GM23338 (cell line): ENCODE measurements at regions not wholly inside any gene's neighbourhood (a gene's known extent, or its start where the extent isn't known, plus 50 kb on each side); places are given as distances from the start of the nearest gene placed in this dataset.

Source experiments
- ATAC-seq: fragments of 200-7000 bp; cut with Tn5 transposase; 3 replicates; pipeline ENCODE4 v1.9.1; 2020
- DNase-seq: peaks from one replicate; pipeline ENCODE4 v3.0.0-alpha.2; 2015; ENCODE audit warnings: low spot score
- H2AFZ ChIP-seq: fragments of 200-600 bp; sonication (generic); 2 replicates; pipeline ENCODE4 v1.8.0; 2016; ENCODE audit warnings: antibody characterized with exemption, mild to moderate bottlenecking, moderate library complexity
- H3F3A ChIP-seq: fragments of 200-600 bp; sonication (generic); replicated peaks from 2 replicates; pipeline ENCODE4 v1.8.0; 2017; ENCODE audit warnings: antibody characterized with exemption, mixed run types, low read depth
- H3K27ac ChIP-seq: fragments of 200-600 bp; sonication (generic); 2 replicates; pipeline ENCODE4 v1.6.1; 2016; ENCODE audit warnings: low read depth
- H3K27me3 ChIP-seq: fragments of 200-600 bp; sonication (generic); 2 replicates; pipeline ENCODE4 v1.8.0; 2016; ENCODE audit warnings: mild to moderate bottlenecking, mixed run types, moderate library complexity; ENCODE audit not compliant: insufficient read depth
- H3K36me3 ChIP-seq: fragments of 200-600 bp; sonication (generic); 2 replicates; pipeline ENCODE4 v1.8.0; 2016; ENCODE audit warnings: mild to moderate bottlenecking; ENCODE audit not compliant: insufficient read depth
- H3K4me1 ChIP-seq: fragments of 200-600 bp; sonication (generic); 2 replicates; pipeline ENCODE4 v1.8.0; 2016; ENCODE audit warnings: mild to moderate bottlenecking, moderate library complexity; ENCODE audit not compliant: insufficient read depth
- H3K4me2 ChIP-seq: fragments of 200-600 bp; sonication (generic); 2 replicates; pipeline ENCODE4 v1.7.1; 2017; ENCODE audit warnings: mixed run types
- H3K4me3 ChIP-seq: fragments of 200-600 bp; sonication (generic); 2 replicates; pipeline ENCODE4 v1.6.1; 2016; ENCODE audit warnings: mixed run types
- H3K79me2 ChIP-seq: fragments of 200-600 bp; sonication (generic); replicated peaks from 2 replicates; pipeline ENCODE4 v1.8.0; 2017; ENCODE audit warnings: mild to moderate bottlenecking; ENCODE audit not compliant: insufficient read depth
- H3K9me2 ChIP-seq: fragments of 200-600 bp; sonication (generic); 2 replicates; pipeline ENCODE4 v1.8.0; 2017; ENCODE audit not compliant: insufficient read depth
- H4K20me1 ChIP-seq: fragments of 200-600 bp; sonication (generic); replicated peaks from 2 replicates; pipeline ENCODE4 v1.8.0; 2017; ENCODE audit warnings: mild to moderate bottlenecking; ENCODE audit not compliant: insufficient read depth
- H3K27ac Mint-ChIP-seq: 2 replicates; pipeline ENCODE4 v1.8.0; 2020; ENCODE audit warnings: inconsistent platforms, mild to moderate bottlenecking, moderate library complexity, mixed read lengths
- H3K27me3 Mint-ChIP-seq: 3 replicates; pipeline ENCODE4 v1.8.0; 2022; ENCODE audit warnings: low read depth, mild to moderate bottlenecking, moderate library complexity, mixed read lengths, inconsistent platforms; ENCODE audit not compliant: insufficient read depth, poor library complexity
- H3K36me3 Mint-ChIP-seq: 3 replicates; pipeline ENCODE4 v1.8.0; 2021; ENCODE audit warnings: low read depth, mild to moderate bottlenecking, inconsistent platforms, moderate library complexity, mixed read lengths
- H3K4me1 Mint-ChIP-seq: 3 replicates; pipeline ENCODE4 v1.8.0; 2020; ENCODE audit warnings: mild to moderate bottlenecking, inconsistent platforms, mixed read lengths
- H3K4me3 Mint-ChIP-seq: 3 replicates; pipeline ENCODE4 v1.8.0; 2021; ENCODE audit warnings: moderate library complexity, mild to moderate bottlenecking, inconsistent platforms, mixed read lengths
- H3K9me3 Mint-ChIP-seq: 3 replicates; pipeline ENCODE4 v1.8.0; 2020; ENCODE audit warnings: moderate library complexity, mild to moderate bottlenecking, inconsistent platforms, mixed read lengths
- CREB1 ChIP-seq: fragments of 250-450 bp; sonication (Bioruptor Pico); IDR thresholded peaks from 2 replicates; pipeline ENCODE4 v1.5.0; 2020; ENCODE audit warnings: low read depth, mild to moderate bottlenecking, moderate library complexity
- EZH2 ChIP-seq: fragments of 200-600 bp; sonication (generic); IDR thresholded peaks from one replicate; pipeline ENCODE4 v1.8.0; 2017; ENCODE audit warnings: antibody characterized with exemption, mild to moderate bottlenecking, low read depth; ENCODE audit not compliant: unreplicated experiment
- EZH2phosphoT487 ChIP-seq: fragments of 200-600 bp; sonication (generic); IDR thresholded peaks from one replicate; pipeline ENCODE4 v1.8.1; 2018; ENCODE audit warnings: antibody characterized with exemption; ENCODE audit not compliant: unreplicated experiment
- JUNB ChIP-seq: IDR thresholded peaks from one replicate; pipeline ENCODE4 v1.6.1; 2016; ENCODE audit warnings: antibody characterized with exemption; ENCODE audit not compliant: unreplicated experiment
- NANOG ChIP-seq: IDR thresholded peaks from 2 replicates; pipeline ENCODE4 v1.6.1; 2016; ENCODE audit warnings: antibody characterized with exemption, borderline replicate concordance
- POLR2AphosphoS5 ChIP-seq: IDR thresholded peaks from 2 replicates; pipeline ENCODE4 v1.6.1; 2016; ENCODE audit warnings: antibody characterized with exemption, low read depth
- ZNF114 ChIP-seq: fragments of 250-450 bp; sonication (Bioruptor Pico); IDR thresholded peaks from 2 replicates; pipeline ENCODE4 v1.5.0; 2020; ENCODE audit warnings: mild to moderate bottlenecking, moderate library complexity
- ZNF331 ChIP-seq: fragments of 250-450 bp; sonication (Bioruptor Pico); IDR thresholded peaks from 2 replicates; pipeline ENCODE4 v1.5.0; 2020; ENCODE audit warnings: low read depth, mild to moderate bottlenecking, moderate library complexity
- TF ChIP-seq, protein P1 (sequence below), 2 experiments: fragments of 200-600 bp in 1 of 2; sonication (generic) in 1 of 2; conservative IDR thresholded peaks; 2 replicates each; pipeline versions ENCODE4 v1.5.1 to v1.6.1; 2016 to 2017; ENCODE audit warnings: antibody characterized with exemption in 2 of 2, low read depth in 2 of 2, mild to moderate bottlenecking in 2 of 2, moderate library complexity in 1 of 2
- TF ChIP-seq, protein P2 (sequence below): fragments of 250-450 bp; sonication (Bioruptor Pico); IDR thresholded peaks from 2 replicates; pipeline ENCODE4 v1.5.0; 2020; ENCODE audit warnings: mild to moderate bottlenecking, moderate library complexity

DNA sequence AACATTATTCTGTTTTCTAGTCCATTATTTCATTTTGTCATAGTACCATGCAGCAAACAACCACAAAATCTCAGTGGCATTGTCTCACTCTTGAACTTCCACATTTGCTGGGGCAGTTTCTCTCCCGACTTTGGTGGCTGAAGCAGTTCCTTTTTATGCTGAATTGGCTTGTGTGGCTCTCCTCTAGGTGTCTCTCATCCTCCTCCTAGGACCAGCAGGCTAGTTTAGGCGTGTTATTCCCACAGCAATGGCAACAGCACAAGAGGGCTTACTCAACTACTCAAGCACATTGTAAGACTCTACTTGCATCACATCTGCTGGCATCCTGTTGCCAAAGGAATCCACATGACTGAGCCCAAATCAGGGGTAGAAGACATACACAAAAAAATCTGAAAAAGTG is 201.8 kb upstream of the KCNH8 start:
- no peaks in the 10 kb centered on the region for H4K20me1 ChIP-seq
- no peaks in the 10 kb centered on the region for H3K27me3 ChIP-seq
- peak; percentile 85 for ATAC-seq
- H2AFZ ChIP-seq, result no peak overlapping the region
- no peaks in the 10 kb centered on the region for H3K79me2 ChIP-seq
- Mint-ChIP-seq H3K36me3 (no peaks in the 10 kb centered on the region), H3K9me3 (no peaks in the 10 kb centered on the region; the same call in 2 of the 3 replicates), H3K27ac (no peak overlapping the region), H3K4me1 (peaks cover 3% of the 10 kb centered on the region; the same call in 2 of the 3 replicates), H3K4me3 (no peak overlapping the region), H3K27me3 (peaks cover 1% of the 10 kb centered on the region)
- DNase-seq, result peak; percentile 48
- no peak overlapping the region for H3K27ac ChIP-seq
- no peaks in the 10 kb centered on the region for H3K36me3 ChIP-seq
- TF ChIP-seq, protein P1, sequence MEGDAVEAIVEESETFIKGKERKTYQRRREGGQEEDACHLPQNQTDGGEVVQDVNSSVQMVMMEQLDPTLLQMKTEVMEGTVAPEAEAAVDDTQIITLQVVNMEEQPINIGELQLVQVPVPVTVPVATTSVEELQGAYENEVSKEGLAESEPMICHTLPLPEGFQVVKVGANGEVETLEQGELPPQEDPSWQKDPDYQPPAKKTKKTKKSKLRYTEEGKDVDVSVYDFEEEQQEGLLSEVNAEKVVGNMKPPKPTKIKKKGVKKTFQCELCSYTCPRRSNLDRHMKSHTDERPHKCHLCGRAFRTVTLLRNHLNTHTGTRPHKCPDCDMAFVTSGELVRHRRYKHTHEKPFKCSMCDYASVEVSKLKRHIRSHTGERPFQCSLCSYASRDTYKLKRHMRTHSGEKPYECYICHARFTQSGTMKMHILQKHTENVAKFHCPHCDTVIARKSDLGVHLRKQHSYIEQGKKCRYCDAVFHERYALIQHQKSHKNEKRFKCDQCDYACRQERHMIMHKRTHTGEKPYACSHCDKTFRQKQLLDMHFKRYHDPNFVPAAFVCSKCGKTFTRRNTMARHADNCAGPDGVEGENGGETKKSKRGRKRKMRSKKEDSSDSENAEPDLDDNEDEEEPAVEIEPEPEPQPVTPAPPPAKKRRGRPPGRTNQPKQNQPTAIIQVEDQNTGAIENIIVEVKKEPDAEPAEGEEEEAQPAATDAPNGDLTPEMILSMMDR (conservative IDR thresholded peaks at IDR 0.05; ENCODE audit: low read depth in 2 of 2), result peak; percentile 27 to 73; a peak in 3 of 4 replicates
- TF ChIP-seq CREB1 (CRISPR knock-in tag) (no peak), NANOG (no peak), JUNB (no peak), EZH2phosphoT487 (no peak), EZH2 (no peak), ZNF331 (no peak), ZNF114 (no peak)
- no peaks in the 10 kb centered on the region for H3F3A ChIP-seq
- no peak overlapping the region for H3K4me2 ChIP-seq
- H3K4me1 ChIP-seq, result no peaks in the 10 kb centered on the region; the same call in 1 of the 2 replicates
- no peaks in the 10 kb centered on the region for H3K9me2 ChIP-seq
- H3K4me3 ChIP-seq, result no peak overlapping the region

DNA sequence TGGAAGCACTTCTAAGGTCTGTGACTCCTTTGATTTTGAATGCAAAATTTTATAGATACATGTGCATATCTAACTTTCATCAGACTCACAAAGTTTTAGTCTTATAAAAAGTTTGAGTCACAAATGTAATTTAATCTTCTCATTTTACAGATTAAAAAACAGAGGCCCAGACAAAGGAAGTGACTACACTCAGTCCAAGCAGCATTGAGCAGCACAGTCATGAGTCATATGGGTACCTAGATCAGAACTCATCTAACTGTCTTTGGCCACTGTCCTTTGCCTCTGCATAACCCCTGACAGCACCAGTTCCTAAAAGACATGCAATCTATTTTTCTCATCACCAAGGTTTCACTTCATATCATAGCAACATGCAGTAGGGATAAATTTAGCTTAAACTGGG is 210.7 kb upstream of the KCNH8 start:
- Mint-ChIP-seq H3K27me3 (no peaks in the 10 kb centered on the region), H3K36me3 (no peaks in the 10 kb centered on the region), H3K27ac (no peak overlapping the region), H3K4me1 (peaks cover 4% of the 10 kb centered on the region; the same call in 2 of the 3 replicates), H3K9me3 (no peaks in the 10 kb centered on the region; the same call in 2 of the 3 replicates), H3K4me3 (no peak overlapping the region)
- TF ChIP-seq POLR2AphosphoS5 (no peak), JUNB (no peak)
- TF ChIP-seq, protein P2, sequence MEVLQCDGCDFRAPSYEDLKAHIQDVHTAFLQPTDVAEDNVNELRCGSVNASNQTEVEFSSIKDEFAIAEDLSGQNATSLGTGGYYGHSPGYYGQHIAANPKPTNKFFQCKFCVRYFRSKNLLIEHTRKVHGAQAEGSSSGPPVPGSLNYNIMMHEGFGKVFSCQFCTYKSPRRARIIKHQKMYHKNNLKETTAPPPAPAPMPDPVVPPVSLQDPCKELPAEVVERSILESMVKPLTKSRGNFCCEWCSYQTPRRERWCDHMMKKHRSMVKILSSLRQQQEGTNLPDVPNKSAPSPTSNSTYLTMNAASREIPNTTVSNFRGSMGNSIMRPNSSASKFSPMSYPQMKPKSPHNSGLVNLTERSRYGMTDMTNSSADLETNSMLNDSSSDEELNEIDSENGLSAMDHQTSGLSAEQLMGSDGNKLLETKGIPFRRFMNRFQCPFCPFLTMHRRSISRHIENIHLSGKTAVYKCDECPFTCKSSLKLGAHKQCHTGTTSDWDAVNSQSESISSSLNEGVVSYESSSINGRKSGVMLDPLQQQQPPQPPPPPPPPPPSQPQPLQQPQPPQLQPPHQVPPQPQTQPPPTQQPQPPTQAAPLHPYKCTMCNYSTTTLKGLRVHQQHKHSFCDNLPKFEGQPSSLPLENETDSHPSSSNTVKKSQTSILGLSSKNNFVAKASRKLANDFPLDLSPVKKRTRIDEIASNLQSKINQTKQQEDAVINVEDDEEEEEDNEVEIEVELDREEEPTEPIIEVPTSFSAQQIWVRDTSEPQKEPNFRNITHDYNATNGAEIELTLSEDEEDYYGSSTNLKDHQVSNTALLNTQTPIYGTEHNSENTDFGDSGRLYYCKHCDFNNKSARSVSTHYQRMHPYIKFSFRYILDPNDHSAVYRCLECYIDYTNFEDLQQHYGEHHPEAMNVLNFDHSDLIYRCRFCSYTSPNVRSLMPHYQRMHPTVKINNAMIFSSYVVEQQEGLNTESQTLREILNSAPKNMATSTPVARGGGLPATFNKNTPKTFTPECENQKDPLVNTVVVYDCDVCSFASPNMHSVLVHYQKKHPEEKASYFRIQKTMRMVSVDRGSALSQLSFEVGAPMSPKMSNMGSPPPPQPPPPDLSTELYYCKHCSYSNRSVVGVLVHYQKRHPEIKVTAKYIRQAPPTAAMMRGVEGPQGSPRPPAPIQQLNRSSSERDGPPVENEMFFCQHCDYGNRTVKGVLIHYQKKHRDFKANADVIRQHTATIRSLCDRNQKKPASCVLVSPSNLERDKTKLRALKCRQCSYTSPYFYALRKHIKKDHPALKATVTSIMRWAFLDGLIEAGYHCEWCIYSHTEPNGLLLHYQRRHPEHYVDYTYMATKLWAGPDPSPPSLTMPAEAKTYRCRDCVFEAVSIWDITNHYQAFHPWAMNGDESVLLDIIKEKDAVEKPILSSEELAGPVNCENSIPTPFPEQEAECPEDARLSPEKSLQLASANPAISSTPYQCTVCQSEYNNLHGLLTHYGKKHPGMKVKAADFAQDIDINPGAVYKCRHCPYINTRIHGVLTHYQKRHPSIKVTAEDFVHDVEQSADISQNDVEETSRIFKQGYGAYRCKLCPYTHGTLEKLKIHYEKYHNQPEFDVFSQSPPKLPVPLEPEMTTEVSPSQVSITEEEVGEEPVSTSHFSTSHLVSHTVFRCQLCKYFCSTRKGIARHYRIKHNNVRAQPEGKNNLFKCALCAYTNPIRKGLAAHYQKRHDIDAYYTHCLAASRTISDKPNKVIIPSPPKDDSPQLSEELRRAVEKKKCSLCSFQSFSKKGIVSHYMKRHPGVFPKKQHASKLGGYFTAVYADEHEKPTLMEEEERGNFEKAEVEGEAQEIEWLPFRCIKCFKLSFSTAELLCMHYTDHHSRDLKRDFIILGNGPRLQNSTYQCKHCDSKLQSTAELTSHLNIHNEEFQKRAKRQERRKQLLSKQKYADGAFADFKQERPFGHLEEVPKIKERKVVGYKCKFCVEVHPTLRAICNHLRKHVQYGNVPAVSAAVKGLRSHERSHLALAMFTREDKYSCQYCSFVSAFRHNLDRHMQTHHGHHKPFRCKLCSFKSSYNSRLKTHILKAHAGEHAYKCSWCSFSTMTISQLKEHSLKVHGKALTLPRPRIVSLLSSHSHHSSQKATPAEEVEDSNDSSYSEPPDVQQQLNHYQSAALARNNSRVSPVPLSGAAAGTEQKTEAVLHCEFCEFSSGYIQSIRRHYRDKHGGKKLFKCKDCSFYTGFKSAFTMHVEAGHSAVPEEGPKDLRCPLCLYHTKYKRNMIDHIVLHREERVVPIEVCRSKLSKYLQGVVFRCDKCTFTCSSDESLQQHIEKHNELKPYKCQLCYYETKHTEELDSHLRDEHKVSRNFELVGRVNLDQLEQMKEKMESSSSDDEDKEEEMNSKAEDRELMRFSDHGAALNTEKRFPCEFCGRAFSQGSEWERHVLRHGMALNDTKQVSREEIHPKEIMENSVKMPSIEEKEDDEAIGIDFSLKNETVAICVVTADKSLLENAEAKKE, result no peak
- no peaks in the 10 kb centered on the region for H3F3A ChIP-seq
- H3K4me3 ChIP-seq, result no peak overlapping the region
- H3K4me1 ChIP-seq, result no peaks in the 10 kb centered on the region
- no peak for ATAC-seq
- H4K20me1 ChIP-seq, result no peaks in the 10 kb centered on the region
- no peak for DNase-seq
- H3K79me2 ChIP-seq, result no peaks in the 10 kb centered on the region
- H3K27me3 ChIP-seq, result no peaks in the 10 kb centered on the region
- no peaks in the 10 kb centered on the region for H3K9me2 ChIP-seq
- no peak overlapping the region for H3K27ac ChIP-seq
- H3K4me2 ChIP-seq, result no peak overlapping the region
- no peaks in the 10 kb centered on the region for H3K36me3 ChIP-seq
- H2AFZ ChIP-seq, result no peak overlapping the region
